H9 (cell line): ENCODE measurements at regions not wholly inside any gene's neighbourhood (a gene's known extent, or its start where the extent isn't known, plus 50 kb on each side); places are given as distances from the start of the nearest gene placed in this dataset.

ENCODE experiments used
- DNase-seq: peaks from one replicate; pipeline ENCODE4 v3.0.0-alpha.2; 2017
- H2AFZ ChIP-seq: one replicate; pipeline ENCODE4 v1.6.1; 2013; ENCODE audit warnings: mild to moderate bottlenecking, low read length, control low read depth, moderate library complexity
- H2AK5ac ChIP-seq: 2 replicates; pipeline ENCODE4 v1.6.1; 2013; ENCODE audit warnings: low read length, control low read depth, mixed read lengths; ENCODE audit not compliant: insufficient read length
- H2BK120ac ChIP-seq: one replicate; pipeline ENCODE4 v1.6.1; 2013; ENCODE audit warnings: low read depth, mild to moderate bottlenecking, low read length, control low read depth, inconsistent platforms; ENCODE audit not compliant: poor library complexity, severe bottlenecking
- H2BK12ac ChIP-seq: 2 replicates; pipeline ENCODE4 v1.6.1; 2013; ENCODE audit warnings: low read length, control low read depth, mixed read lengths, low read depth; ENCODE audit not compliant: insufficient read length
- H2BK15ac ChIP-seq: 2 replicates; pipeline ENCODE4 v1.6.1; 2013; ENCODE audit warnings: low read depth, low read length, control low read depth
- H2BK20ac ChIP-seq: one replicate; pipeline ENCODE4 v1.6.1; 2013; ENCODE audit warnings: low read depth, mild to moderate bottlenecking, low read length, control low read depth, inconsistent platforms; ENCODE audit not compliant: poor library complexity, severe bottlenecking
- H2BK5ac ChIP-seq: 2 replicates; pipeline ENCODE4 v1.6.1; 2013; ENCODE audit warnings: low read length, control low read depth, mixed read lengths; ENCODE audit not compliant: insufficient read length
- H3K14ac ChIP-seq: 2 replicates; pipeline ENCODE4 v1.6.1; 2013; ENCODE audit warnings: low read length, control low read depth; ENCODE audit not compliant: insufficient read depth
- H3K18ac ChIP-seq: 2 replicates; pipeline ENCODE4 v1.6.1; 2013; ENCODE audit warnings: low read depth, mild to moderate bottlenecking, mixed read lengths, low read length, control low read depth; ENCODE audit not compliant: insufficient read length
- H3K23ac ChIP-seq: 2 replicates; pipeline ENCODE4 v1.6.1; 2013; ENCODE audit warnings: low read length, control low read depth, mixed read lengths, low read depth; ENCODE audit not compliant: insufficient read length
- H3K23me2 ChIP-seq: 2 replicates; pipeline ENCODE4 v1.6.1; 2013; ENCODE audit warnings: low read depth, mild to moderate bottlenecking, mixed read lengths, low read length, control low read depth; ENCODE audit not compliant: insufficient read length, poor library complexity, severe bottlenecking
- H3K27ac ChIP-seq: 2 replicates; pipeline ENCODE4 v1.5.1; 2013; ENCODE audit warnings: low read length, control low read depth, mixed read lengths, low read depth; ENCODE audit not compliant: insufficient read length
- H3K27me3 ChIP-seq: 2 replicates; pipeline ENCODE4 v1.6.1; 2013; ENCODE audit warnings: low read length, control low read depth, inconsistent platforms; ENCODE audit not compliant: insufficient read depth
- H3K4ac ChIP-seq: 2 replicates; pipeline ENCODE4 v1.6.1; 2013; ENCODE audit warnings: low read depth, mild to moderate bottlenecking, control low read depth, inconsistent platforms, low read length, moderate library complexity
- H3K4me1 ChIP-seq: 2 replicates; pipeline ENCODE4 v1.6.1; 2013; ENCODE audit warnings: low read length, control low read depth, inconsistent platforms; ENCODE audit not compliant: insufficient read depth
- H3K4me2 ChIP-seq: 2 replicates; pipeline ENCODE4 v1.6.1; 2013; ENCODE audit warnings: low read length, control low read depth, mixed read lengths; ENCODE audit not compliant: insufficient read length, insufficient read depth
- H3K56ac ChIP-seq: 2 replicates; pipeline ENCODE4 v1.6.1; 2013; ENCODE audit warnings: low read depth, mild to moderate bottlenecking, mixed read lengths, low read length, control low read depth; ENCODE audit not compliant: insufficient read length
- H3K79me1 ChIP-seq: 2 replicates; pipeline ENCODE4 v1.6.1; 2013; ENCODE audit warnings: low read depth, mild to moderate bottlenecking, moderate library complexity, low read length, control low read depth, inconsistent platforms; ENCODE audit not compliant: insufficient read depth, poor library complexity, severe bottlenecking
- H3K79me2 ChIP-seq: 2 replicates; pipeline ENCODE4 v1.6.1; 2013; ENCODE audit warnings: low read length, control low read depth, inconsistent platforms; ENCODE audit not compliant: insufficient read depth
- H3K9ac ChIP-seq: 2 replicates; pipeline ENCODE4 v1.6.1; 2013; ENCODE audit warnings: low read length, control low read depth, mixed read lengths; ENCODE audit not compliant: insufficient read length; ENCODE audit errors: extremely low read depth
- H3K9me3 ChIP-seq: one replicate; pipeline ENCODE4 v1.6.1; 2013; ENCODE audit warnings: low read depth, low read length, inconsistent platforms; ENCODE audit not compliant: control insufficient read depth
- H3T11ph ChIP-seq: one replicate; pipeline ENCODE4 v1.6.1; 2013; ENCODE audit warnings: mild to moderate bottlenecking, low read length, control low read depth, inconsistent platforms
- H4K20me1 ChIP-seq: one replicate; pipeline ENCODE4 v1.6.1; 2013; ENCODE audit not compliant: control insufficient read depth, insufficient read length, insufficient read depth
- H4K5ac ChIP-seq: 2 replicates; pipeline ENCODE4 v1.6.1; 2013; ENCODE audit warnings: low read depth, mild to moderate bottlenecking, mixed read lengths, low read length, control low read depth; ENCODE audit not compliant: insufficient read length
- H4K8ac ChIP-seq: replicated peaks from 2 replicates; pipeline ENCODE4 v1.6.1; 2013; ENCODE audit warnings: low read length, control low read depth, mixed read lengths, low read depth; ENCODE audit not compliant: insufficient read length
- H4K91ac ChIP-seq: 2 replicates; pipeline ENCODE4 v1.6.1; 2013; ENCODE audit warnings: low read depth, mild to moderate bottlenecking, moderate library complexity, mixed read lengths, low read length, control low read depth; ENCODE audit not compliant: insufficient read length
- H3K27ac Mint-ChIP-seq, 3 experiments: 2 replicates in 2 of 3; 3 replicates in 1 of 3; pipeline ENCODE4 v1.8.0; 2020 to 2021; ENCODE audit warnings: mixed read lengths in 3 of 3, mild to moderate bottlenecking in 1 of 3, moderate library complexity in 1 of 3
- H3K27me3 Mint-ChIP-seq: 2 replicates; pipeline ENCODE4 v1.8.0; 2021; ENCODE audit warnings: low read depth, mild to moderate bottlenecking, moderate library complexity, mixed read lengths
- H3K36me3 Mint-ChIP-seq, 3 experiments: 2 replicates in 2 of 3; 3 replicates in 1 of 3; pipeline ENCODE4 v1.8.0; 2020 to 2021; ENCODE audit warnings: low read depth in 3 of 3, mixed read lengths in 3 of 3; ENCODE audit not compliant: insufficient read depth in 1 of 3
- H3K4me1 Mint-ChIP-seq, 2 experiments: 2 replicates each; pipeline ENCODE4 v1.8.0; 2020; ENCODE audit warnings: mixed read lengths in 2 of 2
- H3K4me3 Mint-ChIP-seq, 2 experiments: 2 replicates in 1 of 2; 3 replicates in 1 of 2; pipeline ENCODE4 v1.8.0; 2020 to 2021; ENCODE audit warnings: mild to moderate bottlenecking in 2 of 2, mixed read lengths in 2 of 2, moderate library complexity in 1 of 2
- H3K9me3 Mint-ChIP-seq, 2 experiments: 2 replicates in 1 of 2; 3 replicates in 1 of 2; pipeline ENCODE4 v1.8.0; 2020; ENCODE audit warnings: mild to moderate bottlenecking in 2 of 2, mixed read lengths in 2 of 2, moderate library complexity in 1 of 2
- CTCF ChIP-seq: fragments of 200-600 bp; sonication (generic); conservative IDR thresholded peaks from 3 replicates; pipeline ENCODE4 v1.8.0; 2021; ENCODE audit warnings: antibody characterized with exemption, mild to moderate bottlenecking
- WGBS: extraction: QIAGEN DNeasy Blood & Tissue Kit; methylation state at CpG from one replicate; pipeline ENCODE4 v1.1.7; 2013; ENCODE audit warnings: missing lambda C conversion rate, low lambda C conversion rate, mixed read lengths; ENCODE audit not compliant: insufficient read length; ENCODE audit errors: extremely low coverage; 5-methylcytosine and 5-hydroxymethylcytosine counted together

DNA sequence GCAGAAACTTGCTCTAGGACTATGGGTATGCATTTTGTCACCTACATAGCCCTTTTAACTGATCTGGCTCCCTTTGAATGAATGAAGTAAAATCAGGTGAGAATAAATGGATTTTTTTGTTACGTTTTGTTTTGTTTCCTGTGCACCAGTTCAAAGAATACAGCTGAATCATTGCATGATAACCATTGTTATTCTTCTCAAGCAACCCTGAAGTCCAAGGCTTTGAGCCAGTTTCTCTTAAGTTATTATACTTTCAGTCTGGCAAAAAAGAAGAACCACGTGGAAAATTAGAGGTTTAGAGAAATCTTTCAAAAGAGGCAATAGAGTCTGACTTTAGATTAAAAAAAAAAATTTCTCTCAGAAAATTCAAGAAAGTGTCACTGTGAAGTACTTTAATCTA, 398.6 kb upstream of the TECRL start:
- Histone ChIP-seq H2BK120ac (no peak overlapping the region), H3K4me1 (no peaks in the 10 kb centered on the region), H2AFZ (no peak overlapping the region), H2BK15ac (no peak overlapping the region), H4K91ac (no peak overlapping the region), H2BK5ac (no peak overlapping the region), H3K9ac (no peak overlapping the region), H4K8ac (no peak overlapping the region), H2BK20ac (no peak overlapping the region), H3K79me2 (no peaks in the 10 kb centered on the region), H3K23ac (no peak overlapping the region), H3K23me2 (no peaks in the 10 kb centered on the region), H2AK5ac (no peak overlapping the region), H3K27ac (no peak overlapping the region), H3K14ac (no peak overlapping the region), H3K18ac (no peak overlapping the region), H4K5ac (no peak overlapping the region), H3K9me3 (no peaks in the 10 kb centered on the region), H3K79me1 (no peaks in the 10 kb centered on the region), H4K20me1 (no peaks in the 10 kb centered on the region), H3T11ph (no peak overlapping the region), H3K4me2 (no peak overlapping the region), H3K56ac (no peak overlapping the region), H3K4ac (no peak overlapping the region), H3K27me3 (no peaks in the 10 kb centered on the region), H2BK12ac (no peak overlapping the region)
- peaks cover 0 to 3% of the 10 kb centered on the region in 2 experiments; a peak in 1 of 4 replicates for H3K4me1 Mint-ChIP-seq
- no peak overlapping the region for H3K4me3 Mint-ChIP-seq
- TF ChIP-seq CTCF: no peak
- peaks cover 3 to 18% (median 5%) of the 10 kb centered on the region in 3 experiments; a peak in 6 of 7 replicates for H3K36me3 Mint-ChIP-seq
- no CpG with 5 or more reads among the region's 2 CpGs for WGBS
- H3K9me3 Mint-ChIP-seq: peaks cover 17 to 20% of the 10 kb centered on the region in 2 experiments
- no peak overlapping the region for H3K27ac Mint-ChIP-seq
- no peaks in the 10 kb centered on the region for H3K27me3 Mint-ChIP-seq
- no peak for DNase-seq
